ENCODE measurements at regions not wholly inside any gene's neighbourhood (a gene's known extent, or its start where the extent isn't known, plus 50 kb on each side); places are given as distances from the start of the nearest gene placed in this dataset.
"Not testable (repeated sequence)": the region's sequence is repeated elsewhere in the genome, so short reads cannot be mapped to it uniquely, and the experiment has no call there.

- no peak for DNase-seq (ENCODE audit: low read depth)
Observed at GRCh38 chr14:97946641-97947040, 1149.5 kb downstream of the VRK1 start.

DNA sequence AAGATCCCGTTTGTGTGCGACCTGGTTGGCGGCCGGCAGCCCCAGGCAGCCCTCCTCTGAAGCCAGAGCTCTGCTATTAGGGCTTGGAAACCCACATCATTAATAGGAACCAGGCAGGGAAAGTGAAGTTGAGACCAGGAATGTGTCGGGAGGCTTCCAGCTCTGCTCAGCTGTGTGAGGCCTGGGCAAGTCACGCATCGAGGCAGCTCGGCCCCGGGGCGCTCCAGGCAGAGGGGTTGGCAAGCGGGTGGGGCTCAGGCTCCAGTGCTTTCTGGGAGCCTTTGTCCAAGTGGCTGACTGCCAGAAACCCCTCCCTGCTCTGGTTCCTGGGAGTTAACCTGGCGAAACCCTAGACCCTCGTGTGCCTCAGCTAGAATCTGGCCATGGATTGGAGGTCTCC lies 1151.7 kb downstream of the VRK1 start:
- DNase-seq (ENCODE audit: low read depth) = no peak

DNA sequence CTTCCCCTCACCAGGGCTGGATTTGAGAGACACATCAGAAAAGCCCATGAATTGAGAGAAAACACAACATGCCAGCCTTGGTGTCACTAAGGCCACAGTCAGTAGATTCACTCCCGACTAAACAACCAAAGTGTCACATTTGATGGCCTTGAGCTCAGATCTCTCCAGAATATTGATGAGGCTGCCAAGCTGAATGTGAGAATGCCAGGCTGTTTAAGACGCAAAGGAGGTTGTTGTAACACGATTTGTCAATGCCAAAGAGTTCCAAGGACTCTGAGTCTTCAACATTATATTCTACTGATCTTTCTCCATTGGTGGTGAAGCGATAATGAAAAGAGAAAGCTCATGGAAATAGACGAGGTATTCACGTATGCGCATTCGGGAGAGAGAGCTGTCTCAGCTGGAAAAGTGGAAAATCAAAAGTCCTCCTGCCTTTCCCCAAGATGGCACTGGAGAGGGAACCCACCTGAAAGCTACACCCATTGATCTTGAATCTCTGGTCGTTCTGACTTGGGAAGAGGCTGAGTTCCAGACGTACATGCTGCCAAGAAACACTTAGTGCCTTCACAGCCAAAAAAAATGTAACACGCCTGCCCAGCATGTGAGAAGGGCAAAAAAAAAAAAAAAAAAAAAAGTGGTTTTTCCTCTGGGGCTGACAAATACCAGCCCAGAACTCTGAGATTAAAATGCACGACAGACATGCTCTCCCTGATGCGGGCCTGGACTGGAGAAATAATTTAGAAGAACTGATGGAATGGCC lies 1159.6 kb downstream of the VRK1 start:
- DNase-seq (ENCODE audit: low read depth) = no peak

DNA sequence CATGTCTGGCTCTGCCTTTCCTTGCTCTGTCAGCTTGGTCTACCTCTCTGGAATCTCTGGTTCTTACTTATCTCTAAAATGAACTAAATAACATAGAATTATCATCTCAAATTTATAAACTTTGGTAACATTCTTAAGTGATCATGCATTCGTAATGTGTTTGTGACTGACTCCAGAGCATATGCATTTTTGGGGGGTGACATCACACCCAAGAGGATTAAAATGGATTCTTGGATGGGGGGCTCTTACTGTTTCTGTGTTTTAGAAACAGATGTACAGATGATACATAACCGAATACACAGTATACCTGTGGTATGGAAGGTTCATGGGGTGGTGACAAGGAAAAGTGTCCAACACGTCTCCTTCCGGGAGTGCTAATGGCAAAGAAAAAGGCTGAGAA lies 1162.1 kb downstream of the VRK1 start:
- DNase-seq (ENCODE audit: low read depth) = no peak

DNA sequence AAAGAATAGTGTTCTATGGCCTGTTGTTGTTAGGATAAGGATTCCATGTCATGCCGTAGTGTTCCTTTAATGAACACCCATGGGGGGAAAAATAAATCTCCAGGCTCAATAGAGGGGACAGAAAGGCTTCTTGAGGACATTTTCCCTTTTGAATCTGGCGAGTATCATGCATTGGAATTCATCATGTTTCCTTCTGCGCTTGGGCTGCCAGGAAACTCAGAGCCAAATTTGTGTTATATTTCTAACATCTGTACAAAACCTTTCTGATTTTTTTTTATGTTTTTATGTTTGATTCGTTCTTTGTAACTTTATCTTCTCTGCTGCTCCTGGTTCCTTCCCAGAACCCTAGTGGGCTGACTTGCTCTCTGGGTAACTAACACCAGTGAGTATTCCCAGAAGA lies 1163.3 kb downstream of the VRK1 start:
- no peak for DNase-seq (ENCODE audit: low read depth)

GRCh38 chr14:97970222-97970621 lies 1173.0 kb downstream of the VRK1 start:
- no peak for DNase-seq (ENCODE audit: low read depth)

GRCh38 chr14:97975216-97975615 lies 1178.0 kb downstream of the VRK1 start:
- DNase-seq (ENCODE audit: low read depth) = no peak

- no peak for DNase-seq (ENCODE audit: low read depth)
Observed at GRCh38 chr14:97975962-97976361, 1178.8 kb downstream of the VRK1 start.

DNA sequence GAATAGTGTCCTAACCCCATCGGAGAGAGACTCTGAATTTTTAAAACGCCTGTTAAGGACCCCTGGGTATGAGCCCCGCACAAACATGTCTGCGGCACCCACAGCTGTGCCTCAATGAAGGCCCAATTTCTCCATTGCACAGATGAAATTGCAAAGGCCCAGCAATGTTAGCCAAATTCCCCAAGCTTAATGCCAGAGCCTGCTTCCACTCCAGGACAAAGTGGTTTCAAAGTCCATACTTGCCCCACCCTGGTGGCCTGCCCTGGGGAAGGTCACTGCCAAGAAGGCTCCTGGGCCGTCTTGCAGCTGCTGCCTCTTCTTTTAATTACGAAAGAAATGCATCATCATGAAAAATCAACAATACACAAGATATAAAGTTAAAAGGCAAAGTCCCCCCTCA lies 1179.7 kb downstream of the VRK1 start:
- no peak for DNase-seq (ENCODE audit: low read depth)

DNA sequence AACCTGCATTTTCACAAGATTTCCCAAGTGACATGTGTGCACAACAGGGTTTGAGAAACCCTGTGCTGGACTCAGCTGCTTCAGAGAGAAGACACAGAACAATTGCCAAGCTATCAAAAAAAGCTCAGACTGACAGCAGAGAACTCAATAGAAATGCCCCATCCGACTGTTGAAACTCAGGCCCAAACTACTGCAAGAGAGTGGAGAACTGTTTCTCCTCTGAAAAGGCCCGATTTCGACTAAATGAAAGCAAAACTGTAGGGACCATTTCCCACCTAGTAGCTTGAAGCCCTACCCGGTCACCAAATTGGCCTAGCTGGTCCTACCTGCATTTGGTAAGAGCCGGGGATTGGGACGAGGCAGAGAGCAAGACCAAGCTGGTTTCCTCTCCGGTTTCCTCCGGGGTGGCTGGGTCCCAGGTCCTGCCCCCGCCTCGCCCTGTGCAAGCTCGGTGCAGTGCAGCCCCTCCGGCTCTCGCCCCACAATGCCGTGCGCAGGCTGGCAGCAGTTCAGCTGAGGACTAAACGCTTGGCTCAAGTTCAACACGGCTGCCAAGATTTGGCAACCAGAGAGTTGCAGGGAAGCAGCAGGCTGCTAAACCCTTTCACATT lies 1180.6 kb downstream of the VRK1 start:
- DNase-seq (ENCODE audit: low read depth) = peak; percentile 56

- peak; percentile 65 for DNase-seq (ENCODE audit: low read depth)
Observed at GRCh38 chr14:97978341-97978740, 1181.2 kb downstream of the VRK1 start.

DNA sequence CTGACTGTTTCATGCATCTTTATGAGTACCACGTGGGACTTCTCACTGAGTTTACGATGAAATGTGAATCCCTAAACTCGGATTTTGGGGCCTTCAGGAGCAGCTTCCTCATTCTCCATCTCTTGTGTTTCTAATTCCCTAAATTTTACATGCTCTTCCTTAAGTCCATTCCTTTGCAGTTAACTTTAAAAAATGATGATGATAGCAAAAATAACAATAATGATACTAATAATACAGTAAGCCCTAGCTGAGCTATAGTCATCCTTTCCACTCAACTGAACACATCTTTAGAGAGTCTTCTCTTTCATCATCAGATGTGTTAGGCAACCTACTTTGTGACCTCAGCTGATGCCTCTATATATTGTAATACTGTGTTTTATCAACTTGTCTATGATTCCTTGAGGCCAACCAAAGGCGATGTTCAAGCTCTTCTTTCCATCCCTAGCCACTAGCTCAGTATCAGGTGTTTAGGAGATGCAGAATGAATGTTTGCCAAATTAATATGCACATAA lies 1196.4 kb downstream of the VRK1 start:
- DNase-seq (ENCODE audit: low read depth) = no peak

- DNase-seq (ENCODE audit: low read depth) = no peak
Observed at GRCh38 chr14:97994020-97994531, 1196.9 kb downstream of the VRK1 start.

DNA sequence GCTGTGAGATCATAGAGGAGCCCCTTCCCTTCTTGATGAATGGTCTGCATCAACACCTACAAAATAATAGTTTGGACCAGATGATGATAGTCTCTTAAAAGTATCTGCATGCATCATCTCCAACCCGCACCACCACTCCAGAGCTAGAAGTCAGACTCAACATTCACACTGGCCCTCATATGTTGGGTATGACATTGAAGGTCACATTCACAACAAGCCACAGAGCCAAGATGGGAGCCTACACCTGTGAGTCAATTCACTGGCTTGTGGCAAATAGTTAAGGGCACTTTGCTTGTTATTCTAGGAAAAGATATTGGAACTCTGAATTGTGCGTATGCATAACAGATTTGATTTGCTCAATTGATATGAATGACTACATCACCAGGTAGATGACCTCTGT lies 1197.9 kb downstream of the VRK1 start:
- DNase-seq (ENCODE audit: low read depth) = no peak

DNA sequence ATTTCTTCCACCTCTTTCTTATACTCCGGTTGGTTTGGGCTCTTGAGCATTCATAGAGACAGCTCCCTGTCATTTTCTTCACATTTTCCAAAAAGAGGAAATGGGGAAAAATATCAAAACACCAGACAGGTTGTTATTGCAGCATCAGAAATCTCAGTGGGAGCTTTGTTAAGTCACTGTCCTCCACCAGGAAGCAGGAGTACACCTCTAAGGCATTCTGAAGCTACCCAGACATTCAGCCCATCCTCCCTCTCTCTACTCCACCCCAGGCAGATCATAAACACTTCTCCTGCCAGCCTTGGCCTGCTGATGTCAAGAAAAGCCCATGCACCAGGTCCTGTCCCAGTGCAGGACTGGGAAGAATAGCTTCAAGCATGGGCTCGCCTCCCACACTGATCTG lies 1198.3 kb downstream of the VRK1 start:
- DNase-seq (ENCODE audit: low read depth) = no peak

DNA sequence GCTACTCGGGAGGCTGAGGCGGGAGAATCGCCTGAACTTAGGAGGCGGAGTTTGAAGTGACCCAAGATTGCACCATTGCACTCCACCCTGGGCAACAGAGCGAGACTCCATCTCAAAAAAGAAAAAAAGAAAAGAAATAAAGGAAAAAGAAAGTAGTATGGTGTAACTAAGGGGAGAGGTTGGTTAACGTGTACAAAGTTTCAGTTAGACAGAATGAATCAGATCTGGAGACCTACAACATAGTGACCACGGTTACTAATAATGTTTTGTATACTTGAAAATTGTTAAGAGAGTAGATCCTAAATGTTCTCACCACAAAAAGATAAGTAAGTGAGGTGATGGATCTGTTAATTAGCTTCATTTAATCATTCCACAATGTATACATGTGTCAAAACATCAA lies 1208.8 kb downstream of the VRK1 start:
- DNase-seq (ENCODE audit: low read depth) = no peak

GRCh38 chr14:98008381-98009113 lies 1211.4 kb downstream of the VRK1 start:
- DNase-seq (ENCODE audit: low read depth) = no peak

DNA sequence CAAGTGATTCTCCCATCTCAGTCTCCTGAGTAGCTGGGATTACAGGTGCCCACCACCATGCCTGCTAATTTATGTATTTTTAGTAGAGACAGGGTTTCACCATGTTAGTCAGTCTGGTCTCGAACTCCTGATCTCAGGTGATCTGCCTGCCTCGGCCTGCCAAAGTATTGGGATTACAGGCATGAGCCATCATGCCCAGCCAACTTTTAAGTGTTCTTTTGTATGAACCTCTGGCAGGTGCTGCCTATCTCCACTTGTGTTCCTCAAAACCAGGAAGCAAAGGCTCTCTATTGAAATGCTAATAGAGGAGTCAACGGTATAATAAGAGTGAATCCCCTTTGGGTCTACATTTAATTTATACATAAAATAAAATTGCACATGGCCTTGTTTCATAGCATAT lies 1212.0 kb downstream of the VRK1 start:
- not testable (repeated sequence) for DNase-seq (ENCODE audit: low read depth)

- DNase-seq (ENCODE audit: low read depth) = no peak
Observed at GRCh38 chr14:98010784-98011183, 1213.6 kb downstream of the VRK1 start.

- no peak for DNase-seq (ENCODE audit: low read depth)
Observed at GRCh38 chr14:98014851-98015615, 1217.9 kb downstream of the VRK1 start.

DNA sequence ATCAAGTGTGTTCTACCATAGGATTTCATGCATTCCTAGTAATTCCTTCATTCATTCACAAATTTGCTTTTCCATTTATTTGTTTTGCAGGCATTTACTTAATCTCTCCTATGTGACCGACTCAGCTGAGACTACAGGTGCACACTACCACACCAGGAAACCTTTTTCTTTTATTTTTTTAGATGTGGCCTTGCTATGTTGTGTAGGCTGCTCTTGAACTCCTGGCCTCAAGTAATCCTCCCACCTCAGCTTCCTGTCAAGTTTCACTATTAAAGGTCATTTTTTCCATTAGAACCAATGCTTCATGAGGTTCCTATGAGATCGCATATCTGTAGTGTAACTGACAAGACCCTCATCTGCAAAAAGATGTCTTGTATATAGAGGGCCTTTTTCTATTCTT lies 1218.7 kb downstream of the VRK1 start:
- DNase-seq (ENCODE audit: low read depth) = no peak

GRCh38 chr14:98018628-98019027 lies 1221.4 kb downstream of the VRK1 start:
- DNase-seq (ENCODE audit: low read depth) = no peak

Data from fibroblast of the conjunctiva (primary cell).